SU-DHL-6 (cell line): ENCODE measurements at regions not wholly inside any gene's neighbourhood (a gene's known extent, or its start where the extent isn't known, plus 50 kb on each side); places are given as distances from the start of the nearest gene placed in this dataset.

Experiments
- EZH2phosphoT487 ChIP-seq: fragments of 200-600 bp; sonication (generic), shearing (Covaris generic); conservative IDR thresholded peaks from 2 replicates; pipeline ENCODE4 v1.6.1; 2018; ENCODE audit warnings: mild to moderate bottlenecking, antibody characterized with exemption, low read length, moderate library complexity, mixed read lengths
- TF ChIP-seq, protein P1 (sequence below): fragments of 200-600 bp; sonication (generic); IDR thresholded peaks from one replicate; pipeline ENCODE4 v1.5.1; 2017; ENCODE audit warnings: antibody characterized with exemption, mild to moderate bottlenecking, low read length, moderate library complexity; ENCODE audit not compliant: insufficient read depth, poor library complexity, severe bottlenecking

GRCh38 chr6:22826961-22827360 is 257.6 kb downstream of the HDGFL1 start:
- TF ChIP-seq, protein P1, sequence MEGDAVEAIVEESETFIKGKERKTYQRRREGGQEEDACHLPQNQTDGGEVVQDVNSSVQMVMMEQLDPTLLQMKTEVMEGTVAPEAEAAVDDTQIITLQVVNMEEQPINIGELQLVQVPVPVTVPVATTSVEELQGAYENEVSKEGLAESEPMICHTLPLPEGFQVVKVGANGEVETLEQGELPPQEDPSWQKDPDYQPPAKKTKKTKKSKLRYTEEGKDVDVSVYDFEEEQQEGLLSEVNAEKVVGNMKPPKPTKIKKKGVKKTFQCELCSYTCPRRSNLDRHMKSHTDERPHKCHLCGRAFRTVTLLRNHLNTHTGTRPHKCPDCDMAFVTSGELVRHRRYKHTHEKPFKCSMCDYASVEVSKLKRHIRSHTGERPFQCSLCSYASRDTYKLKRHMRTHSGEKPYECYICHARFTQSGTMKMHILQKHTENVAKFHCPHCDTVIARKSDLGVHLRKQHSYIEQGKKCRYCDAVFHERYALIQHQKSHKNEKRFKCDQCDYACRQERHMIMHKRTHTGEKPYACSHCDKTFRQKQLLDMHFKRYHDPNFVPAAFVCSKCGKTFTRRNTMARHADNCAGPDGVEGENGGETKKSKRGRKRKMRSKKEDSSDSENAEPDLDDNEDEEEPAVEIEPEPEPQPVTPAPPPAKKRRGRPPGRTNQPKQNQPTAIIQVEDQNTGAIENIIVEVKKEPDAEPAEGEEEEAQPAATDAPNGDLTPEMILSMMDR = no peak
- no peak for TF ChIP-seq EZH2phosphoT487
